GM23248 (cell line): ENCODE measurements at regions not wholly inside any gene's neighbourhood (a gene's known extent, or its start where the extent isn't known, plus 50 kb on each side); places are given as distances from the start of the nearest gene placed in this dataset.

Experiments used
- EZH2 ChIP-seq: fragments of 200-600 bp; sonication (generic); IDR thresholded peaks from 2 replicates; pipeline ENCODE4 v1.6.1; 2018; ENCODE audit warnings: antibody characterized with exemption, mild to moderate bottlenecking; ENCODE audit not compliant: insufficient read depth, poor library complexity, severe bottlenecking
- EZH2phosphoT487 ChIP-seq: fragments of 200-600 bp; sonication (generic); IDR thresholded peaks from 2 replicates; pipeline ENCODE4 v1.6.1; 2018; ENCODE audit warnings: antibody characterized with exemption, moderate library complexity, mild to moderate bottlenecking, low read depth; ENCODE audit not compliant: insufficient read depth

GRCh38 chr1:234669499-234669898 is 59.5 kb upstream of the IRF2BP2 start:
- TF ChIP-seq EZH2 (no peak), EZH2phosphoT487 (no peak)
